WTC11 (cell line): ENCODE measurements at regions not wholly inside any gene's neighbourhood (a gene's known extent, or its start where the extent isn't known, plus 50 kb on each side); places are given as distances from the start of the nearest gene placed in this dataset.

ENCODE experiments used
- JUN ChIP-seq: sonication (generic); formaldehyde crosslinking; IDR thresholded peaks from 2 replicates; pipeline ENCODE4 v1.8.0; 2023; ENCODE audit warnings: mild to moderate bottlenecking, missing genetic modification reagents
- SOX15 ChIP-seq: fragments of 250-450 bp; sonication (Bioruptor Pico); IDR thresholded peaks from 2 replicates; pipeline ENCODE4 v1.9.0; 2021; ENCODE audit warnings: mild to moderate bottlenecking
- TF ChIP-seq, protein P1 (sequence below): fragments of 200-600 bp; IDR thresholded peaks from 2 replicates; pipeline ENCODE4 v1.8.0; 2022; ENCODE audit warnings: antibody characterized with exemption
- TF ChIP-seq, protein P2 (sequence below): fragments of 250-450 bp; sonication (Bioruptor Pico); IDR thresholded peaks from 2 replicates; pipeline ENCODE4 v1.9.0; 2021; ENCODE audit warnings: moderate library complexity, mild to moderate bottlenecking, inconsistent platforms, borderline replicate concordance

DNA sequence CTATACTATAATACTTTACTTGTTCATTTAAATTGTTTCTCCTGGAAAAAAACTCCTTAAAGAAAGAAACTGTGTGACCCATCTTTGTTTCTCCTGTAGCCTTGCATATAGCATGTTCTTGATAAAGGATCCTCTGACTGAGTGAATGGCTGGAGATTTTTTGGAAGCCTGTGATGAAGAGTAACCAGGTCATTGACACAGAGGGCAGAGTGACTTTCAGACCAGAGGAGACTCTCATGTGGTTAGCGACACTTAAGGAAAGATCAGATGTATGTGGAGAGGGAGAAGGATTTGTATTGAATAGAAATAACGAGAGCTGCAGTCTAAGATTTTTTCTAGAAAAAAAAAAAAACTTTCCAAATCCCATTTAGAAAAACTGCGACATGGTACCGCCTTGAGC, 85.5 kb downstream of the TRIM43 start:
- TF ChIP-seq JUN = no peak
- TF ChIP-seq, protein P1, sequence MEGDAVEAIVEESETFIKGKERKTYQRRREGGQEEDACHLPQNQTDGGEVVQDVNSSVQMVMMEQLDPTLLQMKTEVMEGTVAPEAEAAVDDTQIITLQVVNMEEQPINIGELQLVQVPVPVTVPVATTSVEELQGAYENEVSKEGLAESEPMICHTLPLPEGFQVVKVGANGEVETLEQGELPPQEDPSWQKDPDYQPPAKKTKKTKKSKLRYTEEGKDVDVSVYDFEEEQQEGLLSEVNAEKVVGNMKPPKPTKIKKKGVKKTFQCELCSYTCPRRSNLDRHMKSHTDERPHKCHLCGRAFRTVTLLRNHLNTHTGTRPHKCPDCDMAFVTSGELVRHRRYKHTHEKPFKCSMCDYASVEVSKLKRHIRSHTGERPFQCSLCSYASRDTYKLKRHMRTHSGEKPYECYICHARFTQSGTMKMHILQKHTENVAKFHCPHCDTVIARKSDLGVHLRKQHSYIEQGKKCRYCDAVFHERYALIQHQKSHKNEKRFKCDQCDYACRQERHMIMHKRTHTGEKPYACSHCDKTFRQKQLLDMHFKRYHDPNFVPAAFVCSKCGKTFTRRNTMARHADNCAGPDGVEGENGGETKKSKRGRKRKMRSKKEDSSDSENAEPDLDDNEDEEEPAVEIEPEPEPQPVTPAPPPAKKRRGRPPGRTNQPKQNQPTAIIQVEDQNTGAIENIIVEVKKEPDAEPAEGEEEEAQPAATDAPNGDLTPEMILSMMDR = no peak
- TF ChIP-seq, protein P2, sequence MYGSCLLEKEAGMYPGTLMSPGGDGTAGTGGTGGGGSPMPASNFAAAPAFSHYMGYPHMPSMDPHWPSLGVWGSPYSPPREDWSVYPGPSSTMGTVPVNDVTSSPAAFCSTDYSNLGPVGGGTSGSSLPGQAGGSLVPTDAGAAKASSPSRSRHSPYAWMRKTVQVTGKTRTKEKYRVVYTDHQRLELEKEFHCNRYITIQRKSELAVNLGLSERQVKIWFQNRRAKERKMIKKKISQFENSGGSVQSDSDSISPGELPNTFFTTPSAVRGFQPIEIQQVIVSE (CRISPR knock-in tag) = no peak
- no peak for TF ChIP-seq SOX15 (CRISPR knock-in tag)
